Fibroblast of mammary gland (primary cell): ENCODE measurements at regions not wholly inside any gene's neighbourhood (a gene's known extent, or its start where the extent isn't known, plus 50 kb on each side); places are given as distances from the start of the nearest gene placed in this dataset.

Experiments
- DNase-seq: peaks from one replicate; pipeline ENCODE4 v3.0.0-alpha.2; 2010; ENCODE audit warnings: low read depth
- H3K4me3 ChIP-seq: 2 replicates; pipeline ENCODE4 v1.5.1; 2011; ENCODE audit warnings: low read depth, mild to moderate bottlenecking, low read length, moderate library complexity; ENCODE audit not compliant: control insufficient read depth
- CTCF ChIP-seq: conservative IDR thresholded peaks from 2 replicates; pipeline ENCODE4 v1.5.1; 2011; ENCODE audit warnings: low read depth, low read length, inconsistent platforms; ENCODE audit not compliant: control insufficient read depth, insufficient read depth

GRCh38 chr13:90954605-90955195, 392.8 kb upstream of the MIR17HG start:
- DNase-seq: no peak
- TF ChIP-seq CTCF: no peak

GRCh38 chr13:90956031-90956430, 391.5 kb upstream of the MIR17HG start:
- no peak for TF ChIP-seq CTCF
- DNase-seq: no peak

More at GRCh38 chr13:90954605-90955195, 392.8 kb upstream of the MIR17HG start:
- no peak overlapping the region for H3K4me3 ChIP-seq

GRCh38 chr13:90958866-90959265, 388.6 kb upstream of the MIR17HG start:
- TF ChIP-seq CTCF: no peak
- DNase-seq: no peak
- no peak overlapping the region for H3K4me3 ChIP-seq

More at GRCh38 chr13:90956031-90956430, 391.5 kb upstream of the MIR17HG start:
- no peak overlapping the region for H3K4me3 ChIP-seq

GRCh38 chr13:90968166-90968904, 379.2 kb upstream of the MIR17HG start:
- peak; percentile 6 for TF ChIP-seq CTCF
- peak; percentile 1 for DNase-seq
- H3K4me3 ChIP-seq: no peak overlapping the region

- no peak for DNase-seq
- no peak overlapping the region for H3K4me3 ChIP-seq
- TF ChIP-seq CTCF: no peak
Measured at GRCh38 chr13:90974249-90974975, 373.1 kb upstream of the MIR17HG start.

GRCh38 chr13:90979059-90979458, 368.4 kb upstream of the MIR17HG start:
- H3K4me3 ChIP-seq: no peak overlapping the region
- no peak for TF ChIP-seq CTCF
- no peak for DNase-seq
